NCI-H1436 treated with DMSO at 0.1 percent for 48 hours (cell line): ENCODE measurements at regions not wholly inside any gene's neighbourhood (a gene's known extent, or its start where the extent isn't known, plus 50 kb on each side); places are given as distances from the start of the nearest gene placed in this dataset.

ENCODE experiments used
- DNase-seq: peaks from one replicate; lab custom pipeline; 2025; lab: John Stamatoyannopoulos, UW

DNA sequence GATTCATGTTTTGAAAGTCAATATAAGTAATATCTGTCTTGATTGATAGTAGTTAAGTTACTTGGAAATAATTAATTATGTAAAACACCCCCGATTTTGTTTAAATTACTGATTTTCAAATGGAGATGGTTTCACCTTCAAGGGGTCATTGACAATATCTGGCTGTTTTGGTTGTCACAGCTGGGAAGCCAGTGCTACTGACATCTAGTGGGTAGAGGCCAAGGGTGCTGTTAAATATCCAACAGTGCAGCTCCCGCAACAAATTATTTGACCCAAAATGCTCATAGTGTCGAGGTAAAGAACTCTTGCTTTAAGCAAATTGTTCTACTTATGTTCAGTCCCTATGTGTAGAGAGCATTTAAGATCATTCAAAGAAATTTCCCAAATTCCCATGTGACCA lies 50.6 kb upstream of the PCDH20 start:
- DNase-seq, result no peak
